Stimulated activated CD4-positive, alpha-beta T cell treated with anti-CD3 and anti-CD28 coated beads, Interleukin-2, amount 100 ng/mL, for 24 hours (primary cell): ENCODE measurements at regions not wholly inside any gene's neighbourhood (a gene's known extent, or its start where the extent isn't known, plus 50 kb on each side); places are given as distances from the start of the nearest gene placed in this dataset.

Experiments used
- DNase-seq, 2 donors: peaks; one replicate each; pipeline ENCODE4 v3.0.0-alpha.2; 2020

DNA sequence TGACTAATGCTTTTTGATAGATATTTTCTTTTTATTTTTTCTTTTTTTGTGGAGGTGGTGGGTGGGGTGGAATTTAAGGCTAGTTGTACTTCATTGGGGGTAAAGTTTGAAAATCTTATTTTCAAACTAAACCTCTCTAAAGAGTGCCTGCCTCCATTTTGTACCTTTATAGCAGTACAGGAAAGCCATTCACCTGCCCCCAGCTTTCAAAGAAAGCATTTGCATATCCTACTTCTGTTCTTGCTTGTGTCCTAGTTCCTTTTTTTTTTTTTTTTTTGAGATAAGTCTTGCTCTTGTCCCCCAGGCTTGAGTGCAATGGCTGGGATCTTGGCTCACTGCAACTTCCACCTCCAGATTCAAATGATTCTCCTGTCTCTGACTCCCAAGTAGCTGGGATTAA is 766.2 kb upstream of the LRRC4C start:
- no peak for DNase-seq

GRCh38 chr11:42232673-42233072 is 773.2 kb upstream of the LRRC4C start:
- DNase-seq, result no peak

- DNase-seq, result no peak
These were observed 775.0 kb upstream of the LRRC4C start for GRCh38 chr11:42234451-42234951.

DNA sequence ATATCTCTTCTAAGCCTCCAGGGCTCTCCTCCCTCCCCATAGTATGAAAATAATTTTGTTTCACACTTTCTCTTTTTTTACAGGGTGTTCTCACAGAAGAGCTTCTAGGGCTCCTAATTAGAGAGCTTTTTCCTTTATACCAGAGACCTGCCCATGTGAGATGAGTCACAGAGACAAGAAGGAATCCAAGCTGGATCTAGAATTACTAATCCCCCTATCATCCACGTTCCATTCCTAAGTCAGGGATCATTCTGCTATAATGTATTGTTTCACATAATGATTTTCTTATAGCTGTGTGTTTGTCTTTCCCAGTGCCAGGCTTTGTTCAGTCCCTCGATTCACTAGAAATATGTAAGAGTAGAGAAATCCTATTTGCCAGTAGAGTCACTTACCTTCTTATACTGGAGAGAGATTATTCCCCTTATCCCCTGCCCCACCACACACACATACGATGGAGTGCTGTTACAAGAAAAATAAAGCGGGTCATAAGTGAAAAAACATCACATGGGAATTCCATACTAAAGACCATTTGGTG is 778.3 kb upstream of the LRRC4C start:
- DNase-seq, result no peak

DNA sequence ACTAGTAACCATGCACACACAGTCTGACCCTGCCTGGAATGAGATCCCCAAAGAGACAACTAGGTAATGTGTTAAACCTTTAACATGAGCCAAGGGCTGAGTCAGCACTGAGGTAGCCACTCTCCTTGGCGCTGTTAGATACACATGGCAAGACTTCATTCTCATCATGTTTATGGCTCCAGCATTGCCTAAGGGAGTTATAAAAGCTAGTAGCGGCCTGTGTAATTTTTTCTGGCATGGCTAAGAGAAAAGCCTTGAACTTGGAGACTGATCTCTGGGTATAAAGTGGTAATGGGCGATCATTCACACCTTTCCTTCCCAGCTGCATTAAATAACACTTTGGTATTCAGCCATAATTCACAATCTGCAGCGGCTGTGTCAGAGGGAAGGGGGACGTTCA is 779.7 kb upstream of the LRRC4C start:
- DNase-seq, result no peak

GRCh38 chr11:42243385-42243784 is 783.9 kb upstream of the LRRC4C start:
- DNase-seq, result no peak

DNA sequence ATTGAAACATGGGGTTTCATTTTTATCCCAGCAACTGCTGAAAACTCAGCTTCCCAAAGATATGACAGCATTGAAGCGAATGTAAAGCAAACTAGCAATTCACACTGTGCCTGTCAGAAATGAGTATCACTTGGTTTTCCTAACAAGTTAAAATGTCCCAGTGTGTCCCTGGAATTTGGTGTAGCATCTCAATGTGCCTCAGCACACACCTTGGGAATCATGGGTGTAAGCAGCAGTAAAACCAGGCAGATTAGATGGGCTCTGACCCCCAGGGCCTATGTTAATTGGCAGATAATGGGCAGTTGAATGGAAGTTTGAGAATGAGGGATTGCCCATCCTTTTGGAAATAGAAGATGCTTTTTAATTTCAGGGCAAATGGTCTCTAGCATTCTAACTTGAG is 784.9 kb upstream of the LRRC4C start:
- DNase-seq, result no peak

DNA sequence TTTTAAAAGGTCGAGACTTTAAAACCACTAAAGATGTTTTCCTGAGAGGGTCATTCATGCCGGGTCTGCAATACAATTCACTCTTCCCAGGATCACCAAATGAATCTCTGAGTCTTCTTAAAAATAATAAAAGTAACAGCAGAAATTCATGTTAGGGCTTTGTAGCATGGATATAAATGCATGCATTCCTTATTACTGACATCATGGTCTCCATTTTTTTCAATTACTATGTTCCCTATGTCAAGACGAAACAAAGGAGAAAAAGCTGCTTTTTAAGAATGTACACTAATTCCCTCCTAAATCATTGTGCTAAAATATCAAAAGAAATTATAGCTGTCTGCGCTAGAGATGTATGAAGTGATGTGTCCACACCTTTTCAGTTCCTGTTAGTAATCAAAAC is 789.9 kb upstream of the LRRC4C start:
- no peak for DNase-seq

DNA sequence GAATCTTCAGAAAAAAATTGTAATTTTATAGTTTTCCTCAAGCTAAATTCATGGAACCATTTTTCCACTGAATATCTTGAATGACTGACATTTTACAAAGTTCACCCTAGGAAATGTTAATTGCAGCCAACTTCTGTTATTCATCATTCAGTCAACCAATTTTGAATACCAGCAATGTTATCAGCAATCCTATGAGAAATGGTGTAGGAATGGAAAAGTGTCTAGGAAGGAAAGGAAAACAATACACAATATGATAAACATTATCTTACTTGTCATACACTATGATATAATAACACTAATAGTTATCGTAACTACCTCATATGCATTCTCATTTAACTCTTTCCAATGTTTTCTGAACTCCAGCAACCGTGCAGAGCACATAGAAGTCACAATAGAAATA is 790.5 kb upstream of the LRRC4C start:
- DNase-seq, result no peak

- no peak for DNase-seq
These were observed 792.5 kb upstream of the LRRC4C start for GRCh38 chr11:42251984-42252383.

GRCh38 chr11:42253156-42253555 is 793.7 kb upstream of the LRRC4C start:
- no peak for DNase-seq

GRCh38 chr11:42255906-42256305 is 796.5 kb upstream of the LRRC4C start:
- DNase-seq, result no peak

DNA sequence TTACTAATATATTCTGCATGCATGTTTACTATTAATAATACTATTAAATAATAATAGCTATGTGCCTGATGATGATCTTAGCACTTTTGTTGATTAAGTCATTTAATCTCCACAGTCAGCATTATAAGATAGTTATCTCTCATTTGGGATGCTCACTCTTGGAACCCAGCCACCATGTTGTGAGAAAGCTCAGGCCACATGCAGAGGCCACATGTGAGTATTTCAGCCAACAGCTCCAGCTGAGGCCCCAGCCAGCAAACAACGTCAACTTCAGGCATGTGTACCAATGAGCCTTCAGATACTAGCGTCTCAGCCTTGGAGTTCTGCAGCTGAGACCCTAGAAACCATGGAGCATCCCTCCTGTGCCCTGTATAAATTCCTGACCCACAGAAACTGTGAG is 798.1 kb upstream of the LRRC4C start:
- DNase-seq, result no peak

GRCh38 chr11:42265072-42265471 is 805.6 kb upstream of the LRRC4C start:
- DNase-seq, result no peak

GRCh38 chr11:42271306-42271705 is 811.9 kb upstream of the LRRC4C start:
- no peak for DNase-seq

DNA sequence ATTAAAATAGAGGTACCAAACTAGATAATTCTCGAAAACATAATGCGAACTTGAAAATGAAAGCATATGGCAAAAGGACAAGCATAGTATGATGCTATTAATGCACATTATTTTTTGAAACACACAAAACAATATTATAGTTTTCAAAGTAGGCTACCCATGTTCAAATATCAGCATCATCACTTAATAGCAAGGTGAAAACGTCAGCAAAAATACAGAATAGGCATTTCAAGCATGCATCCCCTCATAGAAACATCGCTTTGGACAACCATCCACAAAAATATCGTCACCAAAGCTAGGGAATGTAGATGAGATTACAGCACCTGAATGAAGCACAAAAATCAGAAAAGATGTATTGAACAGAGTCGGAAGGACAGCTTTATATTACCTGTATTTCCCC is 814.5 kb upstream of the LRRC4C start:
- no peak for DNase-seq

GRCh38 chr11:42296910-42297309 is 837.5 kb upstream of the LRRC4C start:
- DNase-seq, result no peak

GRCh38 chr11:42299780-42300179 is 840.3 kb upstream of the LRRC4C start:
- no peak for DNase-seq

DNA sequence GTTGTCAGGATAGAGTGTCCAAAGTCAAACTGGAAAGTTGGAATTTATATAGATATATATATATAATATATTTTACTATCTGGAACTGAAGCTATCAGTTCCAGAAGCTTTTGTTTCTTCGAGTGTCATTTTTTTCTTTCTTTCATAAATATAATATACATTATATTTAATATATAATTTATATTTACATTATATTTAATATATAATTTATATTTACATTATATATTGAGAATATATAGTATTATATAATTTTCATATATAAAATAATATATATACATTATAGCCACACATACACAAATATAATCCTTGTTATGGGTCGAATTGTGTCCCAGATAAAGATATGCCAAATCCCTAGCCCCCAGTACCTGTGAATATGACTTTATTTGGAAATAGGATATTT is 842.3 kb upstream of the LRRC4C start:
- no peak for DNase-seq

DNA sequence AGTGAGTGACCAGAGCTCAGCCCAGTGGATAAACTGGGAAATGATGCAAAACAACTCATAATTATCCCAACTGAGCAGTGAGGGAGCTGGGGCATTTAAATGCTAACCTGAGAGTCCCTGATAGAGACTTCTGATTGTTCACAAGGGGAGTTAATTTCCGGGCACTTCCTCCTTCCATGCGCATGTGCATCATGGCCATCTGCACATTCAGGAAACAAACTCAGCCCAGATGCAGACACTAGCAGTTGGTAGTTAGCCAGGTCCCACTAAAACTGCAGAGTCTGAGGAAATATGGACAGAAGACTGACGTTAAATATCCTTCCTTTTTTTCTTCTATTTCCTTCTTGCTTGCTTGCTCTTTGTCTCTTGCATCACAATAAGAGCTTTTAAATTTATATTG is 852.1 kb upstream of the LRRC4C start:
- no peak for DNase-seq

- DNase-seq, result no peak
These were observed 852.5 kb upstream of the LRRC4C start for GRCh38 chr11:42311944-42312343.

GRCh38 chr11:42315267-42315666 is 855.8 kb upstream of the LRRC4C start:
- DNase-seq, result no peak

DNA sequence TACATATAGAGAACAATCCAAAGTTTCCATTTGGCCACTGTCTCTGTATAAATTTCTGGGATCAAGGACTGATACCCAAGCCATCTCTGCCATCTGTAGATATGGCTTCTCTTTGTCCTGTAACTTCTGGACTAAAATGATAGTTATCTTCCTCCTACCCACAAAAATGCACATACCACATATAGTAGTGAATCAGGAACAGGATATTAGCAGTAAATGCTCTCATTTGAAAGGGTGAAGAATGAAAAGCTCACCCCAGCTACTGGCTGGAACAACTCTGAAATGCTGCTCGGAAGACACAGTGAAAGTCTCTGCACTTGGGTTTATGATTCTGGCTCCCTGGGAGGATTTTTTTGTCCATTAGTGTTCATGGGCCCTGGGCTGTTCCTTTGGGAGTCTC is 856.4 kb upstream of the LRRC4C start:
- DNase-seq, result no peak

- DNase-seq, result no peak
These were observed 860.5 kb upstream of the LRRC4C start for GRCh38 chr11:42319921-42320320.

DNA sequence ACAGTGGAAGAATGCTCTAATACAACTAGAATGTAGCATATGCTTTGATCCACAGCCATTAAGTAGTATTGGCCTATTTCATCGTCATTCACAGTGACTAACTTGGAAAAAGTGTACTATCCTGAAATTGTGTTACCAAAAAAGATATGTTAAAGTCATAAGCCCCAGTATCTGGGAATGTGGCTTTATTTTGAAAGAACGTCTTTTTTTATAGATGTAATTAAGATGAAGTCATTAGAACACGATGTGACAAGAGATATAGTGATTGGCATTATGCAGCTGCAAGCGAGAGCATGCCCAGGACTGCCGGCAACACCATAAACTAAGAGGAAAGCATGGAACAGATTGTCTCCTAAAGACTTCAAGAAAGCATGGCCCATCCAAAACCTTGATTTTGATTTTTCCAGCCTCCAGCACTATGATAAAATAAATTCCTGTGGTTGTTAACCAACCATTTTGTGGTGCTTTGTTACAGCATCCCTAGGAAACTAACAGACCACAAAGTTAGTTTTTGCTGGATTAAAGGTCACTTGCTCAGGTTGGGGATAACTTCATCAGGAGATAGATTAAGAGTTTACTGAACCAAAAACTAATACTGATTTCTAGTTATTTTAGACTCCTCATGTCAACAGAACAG is 870.6 kb upstream of the LRRC4C start:
- no peak for DNase-seq
